B cell (primary cell): ENCODE measurements at regions not wholly inside any gene's neighbourhood (a gene's known extent, or its start where the extent isn't known, plus 50 kb on each side); places are given as distances from the start of the nearest gene placed in this dataset.

Source experiments
- CTCF ChIP-seq: fragments of 200-600 bp; IDR thresholded peaks from one replicate; pipeline ENCODE4 v1.8.0; 2022; ENCODE audit warnings: antibody characterized with exemption, mild to moderate bottlenecking
- EZH2 ChIP-seq: IDR thresholded peaks from 2 replicates; pipeline ENCODE4 v1.6.1; 2012; ENCODE audit warnings: borderline replicate concordance, low read depth, mild to moderate bottlenecking, moderate library complexity, low read length; ENCODE audit not compliant: insufficient read depth, poor library complexity, severe bottlenecking

DNA sequence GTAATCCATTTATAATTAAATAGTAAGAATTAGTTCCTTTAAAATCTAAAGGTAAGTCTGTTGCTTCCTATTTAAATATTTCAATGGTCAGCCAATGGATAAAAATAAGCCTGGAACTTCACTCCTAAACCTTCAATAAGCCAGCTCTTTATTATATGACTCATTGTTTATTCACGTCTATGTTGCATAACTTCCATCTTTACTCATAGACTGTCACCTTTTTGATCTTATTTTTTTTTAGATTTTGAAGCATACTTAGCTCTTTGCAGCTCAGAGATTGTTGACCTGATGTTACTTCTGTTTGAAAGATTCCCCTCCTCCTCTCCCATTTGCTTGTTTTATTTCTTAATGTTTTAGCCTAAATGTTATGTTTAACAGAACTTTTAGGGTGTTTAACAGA lies 1571.2 kb upstream of the RAG2 start:
- TF ChIP-seq CTCF (no peak), EZH2 (no peak)
